ENCODE measurements at regions not wholly inside any gene's neighbourhood (a gene's known extent, or its start where the extent isn't known, plus 50 kb on each side); places are given as distances from the start of the nearest gene placed in this dataset.

DNA sequence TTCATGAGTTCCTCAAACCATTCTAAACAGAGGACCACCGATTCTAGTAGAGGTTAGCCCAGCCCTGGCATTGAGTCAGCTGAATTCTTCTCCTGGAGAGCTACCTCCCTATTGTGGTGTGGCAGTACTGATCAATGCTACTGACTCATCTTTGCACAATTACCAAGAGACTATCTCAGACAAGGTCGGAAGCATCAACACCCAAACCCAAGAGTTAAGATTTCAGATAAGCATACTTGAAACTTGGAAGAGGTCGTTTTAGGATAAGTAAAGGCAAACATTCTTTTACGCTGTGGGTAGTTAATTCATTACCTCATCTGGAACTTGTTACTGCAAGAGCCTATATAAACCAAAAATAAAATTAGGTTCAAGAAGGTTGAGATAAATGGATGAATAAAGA, 154.6 kb upstream of the NRBF2 start:
- TF ChIP-seq, protein P1, sequence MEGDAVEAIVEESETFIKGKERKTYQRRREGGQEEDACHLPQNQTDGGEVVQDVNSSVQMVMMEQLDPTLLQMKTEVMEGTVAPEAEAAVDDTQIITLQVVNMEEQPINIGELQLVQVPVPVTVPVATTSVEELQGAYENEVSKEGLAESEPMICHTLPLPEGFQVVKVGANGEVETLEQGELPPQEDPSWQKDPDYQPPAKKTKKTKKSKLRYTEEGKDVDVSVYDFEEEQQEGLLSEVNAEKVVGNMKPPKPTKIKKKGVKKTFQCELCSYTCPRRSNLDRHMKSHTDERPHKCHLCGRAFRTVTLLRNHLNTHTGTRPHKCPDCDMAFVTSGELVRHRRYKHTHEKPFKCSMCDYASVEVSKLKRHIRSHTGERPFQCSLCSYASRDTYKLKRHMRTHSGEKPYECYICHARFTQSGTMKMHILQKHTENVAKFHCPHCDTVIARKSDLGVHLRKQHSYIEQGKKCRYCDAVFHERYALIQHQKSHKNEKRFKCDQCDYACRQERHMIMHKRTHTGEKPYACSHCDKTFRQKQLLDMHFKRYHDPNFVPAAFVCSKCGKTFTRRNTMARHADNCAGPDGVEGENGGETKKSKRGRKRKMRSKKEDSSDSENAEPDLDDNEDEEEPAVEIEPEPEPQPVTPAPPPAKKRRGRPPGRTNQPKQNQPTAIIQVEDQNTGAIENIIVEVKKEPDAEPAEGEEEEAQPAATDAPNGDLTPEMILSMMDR (IDR thresholded peaks at IDR 0.05), result no peak
- no peak for TF ChIP-seq POLR2A (IDR thresholded peaks at IDR 0.05)
